ENCODE measurements at regions not wholly inside any gene's neighbourhood (a gene's known extent, or its start where the extent isn't known, plus 50 kb on each side); places are given as distances from the start of the nearest gene placed in this dataset.

DNA sequence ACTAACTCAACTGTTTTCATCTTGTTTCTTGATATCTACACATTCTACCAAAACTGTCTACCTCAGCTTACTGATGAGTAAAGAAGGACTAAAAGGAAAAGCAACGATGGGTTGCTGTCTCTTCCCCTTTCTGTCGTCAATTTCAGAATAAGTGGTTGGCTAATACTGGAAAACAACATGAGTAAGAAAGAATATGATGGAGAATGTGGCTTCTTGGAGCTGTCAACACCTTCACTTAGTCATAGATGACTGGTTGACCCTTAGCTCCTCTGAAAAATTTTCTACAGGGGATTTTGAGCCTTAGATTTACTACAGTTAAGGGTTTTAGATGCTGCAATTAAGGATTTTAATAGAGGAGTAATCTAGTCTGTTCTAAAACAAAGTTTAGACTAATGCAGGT, 797.9 kb downstream of the TLE4 start:
- DNase-seq (ENCODE audit: low read depth): no peak

- DNase-seq (ENCODE audit: low read depth): no peak
These were observed 794.9 kb downstream of the TLE4 start for GRCh38 chr9:80366626-80367025.

DNA sequence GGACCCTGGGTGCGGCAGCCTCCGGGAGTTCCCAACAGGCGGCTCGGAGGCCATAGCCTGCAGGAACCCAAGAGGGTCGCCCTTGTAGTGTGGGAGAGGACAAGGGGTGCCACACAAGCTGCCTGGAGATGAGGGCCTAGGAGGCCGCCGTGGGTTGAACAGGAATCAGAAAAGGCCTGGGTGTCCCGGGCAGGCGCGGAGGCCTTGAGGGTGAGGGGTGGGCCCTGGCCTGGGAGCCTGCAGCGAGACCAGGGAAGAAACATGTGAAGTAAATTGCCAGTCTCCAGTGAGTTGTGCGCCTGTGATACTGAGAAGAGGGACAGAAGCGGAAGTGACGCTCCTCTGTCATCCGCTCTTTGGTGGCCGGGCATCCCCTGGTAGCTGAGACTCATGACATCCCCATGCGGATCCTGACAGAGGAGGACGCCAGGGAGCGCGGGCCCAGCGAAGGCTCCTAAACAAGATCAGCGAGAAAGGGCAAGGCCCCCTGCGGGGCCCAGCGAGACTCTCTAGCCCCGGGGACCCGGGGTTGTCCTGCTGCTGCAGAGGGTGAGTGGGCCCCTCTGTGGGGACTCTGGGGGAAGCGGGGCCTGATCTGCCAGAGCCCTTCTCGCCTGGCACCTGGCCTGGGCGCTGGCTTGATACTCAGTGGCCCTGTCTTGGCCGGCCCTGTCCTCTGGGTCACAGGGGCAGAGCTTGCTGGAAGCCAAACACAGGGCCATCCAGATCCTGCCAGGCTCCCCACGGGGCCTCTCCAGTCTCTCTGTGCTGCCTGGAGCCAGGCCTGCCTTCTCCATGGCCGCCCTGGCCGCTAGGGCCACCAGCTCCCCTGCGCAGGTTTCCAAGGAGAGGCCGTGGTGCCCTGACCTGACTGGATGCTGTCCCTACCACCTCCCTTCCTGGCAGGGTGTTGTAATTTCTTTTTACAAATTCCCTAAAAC, 788.4 kb downstream of the TLE4 start:
- no peak for DNase-seq (ENCODE audit: low read depth)

DNA sequence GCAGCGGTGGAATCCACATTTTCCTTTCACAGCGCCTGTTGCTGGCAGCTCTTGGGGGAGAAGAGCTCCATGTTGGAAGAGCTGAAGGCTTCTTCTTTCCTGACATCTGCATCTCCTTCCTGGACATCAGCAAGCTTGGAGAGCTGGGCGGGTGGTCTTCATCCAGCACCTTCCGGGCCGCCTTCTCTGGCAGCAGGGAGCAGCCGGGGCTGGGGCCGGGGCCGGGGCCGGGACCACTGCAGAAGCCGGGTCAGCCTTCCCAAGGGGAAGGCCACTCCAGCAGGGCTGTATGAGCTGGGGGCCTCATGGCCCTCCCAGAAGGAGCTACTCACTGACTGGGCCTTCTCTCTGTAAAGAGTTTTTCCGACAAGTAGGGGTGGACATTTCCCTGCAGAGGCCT, 787.5 kb downstream of the TLE4 start:
- DNase-seq (ENCODE audit: low read depth): no peak

DNA sequence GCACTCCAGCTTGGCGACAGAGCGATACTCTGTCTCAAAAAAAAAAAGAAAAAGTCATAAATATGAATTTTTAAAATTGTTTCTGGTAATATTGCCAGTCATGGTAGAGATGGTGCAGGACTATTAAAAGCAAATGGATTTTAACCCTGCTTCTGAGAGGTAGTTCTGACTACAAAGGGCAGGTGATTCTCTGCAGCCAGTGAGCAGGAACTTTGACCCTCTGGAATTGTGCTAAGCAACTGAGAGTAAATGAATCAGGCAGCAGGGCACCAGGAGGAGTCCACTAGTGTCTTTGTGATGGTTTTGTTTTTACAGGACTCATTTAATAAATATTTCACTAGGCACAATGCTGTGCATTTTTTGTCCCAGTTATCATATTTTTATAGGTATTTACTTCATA, 781.2 kb downstream of the TLE4 start:
- no peak for DNase-seq (ENCODE audit: low read depth)

GRCh38 chr9:80351612-80352011, 779.8 kb downstream of the TLE4 start:
- DNase-seq (ENCODE audit: low read depth): no peak

DNA sequence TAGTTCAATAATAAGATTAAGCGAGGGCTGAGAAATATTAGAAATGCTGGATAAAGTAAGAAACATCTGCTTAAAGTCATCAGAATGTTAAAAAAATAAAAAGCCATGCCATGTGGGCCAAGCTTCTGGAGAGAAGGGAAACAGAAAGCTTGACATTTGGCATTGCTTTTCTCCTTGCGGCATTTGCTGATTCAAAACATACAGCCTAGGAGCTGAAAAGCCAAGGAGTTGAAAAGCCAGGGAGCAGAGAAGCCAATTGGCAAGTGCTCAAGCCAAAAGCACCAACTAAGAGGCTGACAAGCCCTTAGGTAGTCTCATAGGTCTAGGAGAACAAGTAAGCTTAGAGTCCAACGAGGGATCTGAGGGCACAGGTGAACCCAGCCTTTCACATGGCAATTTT, 754.3 kb downstream of the TLE4 start:
- no peak for DNase-seq (ENCODE audit: low read depth)

GRCh38 chr9:80320916-80321315, 749.2 kb downstream of the TLE4 start:
- no peak for DNase-seq (ENCODE audit: low read depth)

- no peak for DNase-seq (ENCODE audit: low read depth)
These were observed 748.7 kb downstream of the TLE4 start for GRCh38 chr9:80320480-80320879.

DNA sequence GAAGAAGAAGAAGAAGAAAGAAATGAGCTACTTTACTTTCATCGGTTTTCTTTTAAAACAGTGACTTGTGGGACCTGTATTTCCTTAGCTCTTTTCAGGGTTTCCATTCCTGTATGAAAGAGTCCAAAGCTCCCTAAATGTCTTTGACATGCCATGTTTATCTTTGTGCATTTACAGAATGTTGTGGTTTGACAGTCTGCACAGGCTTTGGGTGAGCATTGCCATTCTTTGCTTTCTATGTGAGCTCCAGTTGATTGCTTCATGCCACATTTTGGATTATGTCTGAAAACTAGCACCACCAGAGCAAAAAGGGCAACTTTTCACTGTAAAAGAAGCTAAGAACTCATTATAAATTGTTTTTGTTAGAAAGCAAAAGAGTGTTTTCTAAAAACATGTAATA, 733.4 kb downstream of the TLE4 start:
- DNase-seq (ENCODE audit: low read depth): no peak

- DNase-seq (ENCODE audit: low read depth): no peak
These were observed 723.2 kb downstream of the TLE4 start for GRCh38 chr9:80294955-80295354.

GRCh38 chr9:80294318-80294717, 722.6 kb downstream of the TLE4 start:
- no peak for DNase-seq (ENCODE audit: low read depth)

DNA sequence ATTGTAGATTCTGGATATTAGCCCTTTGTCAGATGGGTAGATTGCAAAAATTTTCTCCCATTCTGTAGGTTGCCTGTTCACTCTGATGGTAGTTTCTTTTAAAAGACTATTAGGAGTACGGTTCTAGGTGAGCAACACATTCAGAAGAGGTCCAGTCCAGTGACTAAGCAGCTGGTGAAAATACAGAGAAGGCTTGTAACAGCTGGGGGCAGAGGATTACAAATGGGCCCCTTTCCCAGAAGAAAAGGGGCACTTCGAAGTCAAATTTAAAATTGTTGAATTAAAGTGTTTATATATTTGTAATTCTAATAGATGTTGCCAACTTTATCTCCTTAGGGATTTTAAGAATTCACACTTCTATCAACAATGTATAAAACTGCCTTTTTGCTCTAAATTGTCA, 720.5 kb downstream of the TLE4 start:
- no peak for DNase-seq (ENCODE audit: low read depth)

GRCh38 chr9:80285326-80285725, 713.6 kb downstream of the TLE4 start:
- DNase-seq (ENCODE audit: low read depth): no peak

- no peak for DNase-seq (ENCODE audit: low read depth)
These were observed 711.0 kb downstream of the TLE4 start for GRCh38 chr9:80282766-80283165.

DNA sequence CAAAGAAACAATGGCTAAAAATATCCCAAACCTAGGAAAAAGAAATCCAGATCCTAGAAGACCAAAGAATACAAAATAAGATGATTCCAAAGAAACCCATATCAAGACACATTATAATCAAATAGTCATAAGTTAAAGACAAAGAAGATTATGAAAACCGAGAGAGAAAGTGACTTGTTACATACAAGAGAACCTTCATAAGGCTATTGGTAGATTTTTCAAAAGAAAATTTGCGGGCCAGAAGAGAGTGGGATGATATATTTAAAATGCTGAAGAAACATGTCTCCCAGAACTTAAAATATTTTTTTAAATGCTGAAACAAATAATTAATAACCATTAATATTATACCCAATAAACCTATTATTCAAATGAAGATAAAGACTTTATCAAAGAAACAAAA, 687.3 kb downstream of the TLE4 start:
- DNase-seq (ENCODE audit: low read depth): no peak

- no peak for DNase-seq (ENCODE audit: low read depth)
These were observed 680.0 kb downstream of the TLE4 start for GRCh38 chr9:80251778-80252177.

- DNase-seq (ENCODE audit: low read depth): no peak
These were observed 670.3 kb downstream of the TLE4 start for GRCh38 chr9:80242022-80242421.

DNA sequence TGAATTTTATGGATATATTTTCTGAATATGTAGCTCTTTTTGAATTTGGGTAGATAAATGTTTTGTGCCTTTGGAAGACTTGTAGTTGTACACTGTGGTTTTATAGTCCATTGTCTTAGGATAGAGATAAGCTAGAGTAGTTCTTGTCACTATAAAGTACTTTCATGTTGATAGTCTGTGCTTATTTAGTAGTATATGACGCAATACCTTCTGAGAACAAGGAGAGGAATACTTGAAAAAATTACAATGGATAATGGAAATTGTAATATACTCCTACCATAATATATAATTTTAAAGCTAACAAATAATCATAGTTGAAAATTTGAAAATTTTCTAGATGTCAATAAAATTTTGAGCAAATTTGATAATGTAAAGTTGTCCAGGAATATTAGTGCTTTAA, 664.0 kb downstream of the TLE4 start:
- DNase-seq (ENCODE audit: low read depth): no peak

- DNase-seq (ENCODE audit: low read depth): no peak
These were observed 662.1 kb downstream of the TLE4 start for GRCh38 chr9:80233906-80234305.

DNA sequence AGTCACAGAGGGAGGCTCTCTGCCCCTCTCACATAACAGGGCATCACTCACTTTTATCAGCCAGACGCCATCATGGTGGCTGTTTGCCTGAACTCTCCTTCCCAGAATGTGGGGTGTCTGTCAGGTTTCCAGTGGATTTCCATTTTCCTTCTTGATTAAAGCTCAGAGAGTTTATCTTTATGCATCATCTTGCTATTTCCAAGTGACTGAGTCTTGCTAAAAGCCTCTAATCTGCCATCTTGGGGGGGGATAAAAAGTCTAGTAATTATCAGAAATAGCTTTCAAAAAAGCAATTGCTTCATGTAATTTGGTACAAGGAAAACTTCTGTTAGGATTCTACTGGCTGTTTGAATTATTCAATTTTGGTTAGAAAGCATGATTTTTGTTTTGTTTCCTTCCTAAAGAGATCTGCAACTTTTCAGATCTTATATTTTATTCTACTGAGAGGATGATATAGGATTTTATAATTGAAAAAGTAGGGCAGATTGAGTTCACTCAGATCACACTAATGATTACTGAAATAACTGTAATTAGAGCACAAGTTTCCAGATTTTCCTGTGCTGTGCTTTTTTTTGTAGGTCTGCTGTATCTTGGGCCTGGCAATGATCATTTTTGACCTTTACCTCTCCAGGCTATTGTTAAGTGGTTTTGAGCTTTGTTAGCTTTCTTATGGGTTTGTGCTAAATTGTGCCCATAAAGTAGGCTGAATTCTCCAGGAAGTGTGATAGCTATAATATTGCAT, 661.5 kb downstream of the TLE4 start:
- no peak for DNase-seq (ENCODE audit: low read depth)

DNA sequence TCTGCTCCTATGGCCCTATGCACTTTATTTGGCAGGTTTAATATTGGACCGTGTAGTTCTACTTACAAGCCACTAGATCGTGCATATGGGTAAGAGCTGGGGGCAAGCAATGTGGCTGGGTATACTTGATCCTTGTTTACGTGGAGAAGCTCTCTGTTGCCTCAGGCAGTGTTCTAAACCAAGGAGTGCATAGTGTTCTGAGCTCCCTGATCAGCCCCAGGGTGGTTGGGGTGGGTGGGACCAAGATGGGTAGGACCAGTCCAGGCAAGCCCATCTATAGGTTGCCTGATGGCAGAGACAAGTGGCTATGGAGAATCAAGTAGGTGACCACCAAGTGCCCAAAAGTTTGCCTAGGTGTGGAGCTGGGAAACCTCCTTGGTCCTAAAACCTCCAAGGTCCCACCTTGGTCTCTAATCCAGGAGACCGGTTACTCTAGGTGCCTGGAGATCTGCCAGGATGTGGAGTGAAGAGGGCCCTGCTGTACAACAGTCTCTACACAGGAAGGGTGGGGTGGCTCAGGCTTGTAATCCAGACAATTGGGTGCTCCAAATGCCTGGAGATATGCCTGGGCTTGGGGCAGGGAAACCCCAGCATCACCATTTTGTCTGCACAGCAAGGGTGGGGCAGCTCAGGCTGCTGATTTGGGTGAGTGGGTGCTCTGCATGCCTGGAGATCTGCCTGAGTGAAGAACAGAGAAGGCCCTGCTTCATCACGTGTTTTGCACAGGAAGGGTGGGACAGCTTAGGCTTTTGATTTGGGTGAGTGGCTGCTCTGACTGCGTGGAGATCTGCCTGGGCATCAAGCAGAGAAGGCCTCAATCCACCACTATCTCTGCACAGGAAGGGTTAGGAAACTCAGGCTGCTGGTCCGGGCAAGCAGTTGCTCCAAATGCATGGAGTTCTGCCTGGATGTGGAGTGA, 659.8 kb downstream of the TLE4 start:
- DNase-seq (ENCODE audit: low read depth): no peak

Data from stimulated activated CD8-positive, alpha-beta memory T cell treated with anti-CD3 and anti-CD28 coated beads, Interleukin-12 subunit alpha, Interleukin-12 subunit beta, amount 100 ng/mL, for 4 hours (primary cell).